ENCODE measurements at regions not wholly inside any gene's neighbourhood (a gene's known extent, or its start where the extent isn't known, plus 50 kb on each side); places are given as distances from the start of the nearest gene placed in this dataset.

GRCh38 chr2:234147335-234147861, 96.9 kb downstream of the SPP2 start:
- Mint-ChIP-seq H3K27ac (peak overlapping the region; percentile 61 to 77), H3K9me3 (no peaks in the 10 kb centered on the region), H3K36me3 (no peaks in the 10 kb centered on the region), H3K4me1 (peaks cover 41 to 53% (median 45%) of the 10 kb centered on the region in 3 donors), H3K27me3 (no peaks in the 10 kb centered on the region), H3K4me3 (peak overlapping the region; percentile 32 to 73 (median 48))
- Histone ChIP-seq H3K27ac (ENCODE audit: low read length) (no peak overlapping the region), H3K4me1 (ENCODE audit: control insufficient read depth in 1 of 2, extremely low read depth in 1 of 2, insufficient read depth in 2 of 2, low read length in 2 of 2) (peaks cover 23 to 41% of the 10 kb centered on the region in 2 experiments), H3K4me3 (ENCODE audit: control insufficient read depth in 1 of 2, extremely low read depth in 1 of 2, low read length in 1 of 2) (peak overlapping the region in 1 of 2 donors; percentile 17), H3K36me3 (ENCODE audit: control insufficient read depth in 2 of 2, extremely low read depth in 1 of 2, insufficient read depth in 1 of 2, low read length in 1 of 2) (no peaks in the 10 kb centered on the region), H3K27me3 (replicated peaks in 1 of 2; ENCODE audit: control insufficient read depth in 2 of 2, extremely low read depth in 1 of 2, insufficient read depth in 2 of 2, low read length in 1 of 2) (no peaks in the 10 kb centered on the region), H3K9me3 (no peaks in the 10 kb centered on the region)
- POLR2A ChIA-PET = interaction anchor here in 1 of 2 donors (1.0 kb wide), 1 partner anchor 187 kb away, joined by 3 read pairs; no protein-coding TSS in a partner anchor
- WGBS (ENCODE audit: insufficient coverage) = no CpG with 5 or more reads among the region's 3 CpGs
- peak; percentile 83 to 97 (median 88) for ATAC-seq (replicated peaks in 1 of 4)
- DNase-seq = peak in 6 of 35 experiments; percentile 10 to 76 (median 22)
- CTCF ChIA-PET = interaction anchor here in 1 of 2 donors (1.1 kb wide), 1 partner anchor 9 kb away, joined by 3 read pairs; no protein-coding TSS in a partner anchor

GRCh38 chr2:234146087-234146826, 95.8 kb downstream of the SPP2 start:
- H3K27ac ChIP-seq (ENCODE audit: low read length) = no peak overlapping the region
- no peak for ATAC-seq (replicated peaks in 1 of 4)
- Mint-ChIP-seq H3K4me3 (peak overlapping the region; percentile 6 to 73 (median 39)), H3K36me3 (no peaks in the 10 kb centered on the region), H3K27ac (peak overlapping the region; percentile 59 to 80), H3K27me3 (no peaks in the 10 kb centered on the region), H3K4me1 (peaks cover 41 to 55% (median 47%) of the 10 kb centered on the region in 3 donors), H3K9me3 (no peaks in the 10 kb centered on the region)
- WGBS (ENCODE audit: insufficient coverage) = 0% methylated on average over 1 of the region's 8 CpGs
- CTCF ChIA-PET = interaction anchor here (0.7 to 1.1 kb wide), 3 partner anchors 10 to 355 kb away, joined by 3 to 6 read pairs (median 3); no protein-coding TSS in a partner anchor
- no peak for DNase-seq
- H3K36me3 ChIP-seq (ENCODE audit: control insufficient read depth in 2 of 2, extremely low read depth in 1 of 2, insufficient read depth in 1 of 2, low read length in 1 of 2) = no peaks in the 10 kb centered on the region
- POLR2A ChIA-PET = interaction anchor here in 1 of 2 donors (1.0 kb wide), 1 partner anchor 188 kb away, joined by 3 read pairs; no protein-coding TSS in a partner anchor
- H3K4me3 ChIP-seq (ENCODE audit: control insufficient read depth in 1 of 2, extremely low read depth in 1 of 2, low read length in 1 of 2) = no peak overlapping the region
- peaks cover 23 to 41% of the 10 kb centered on the region in 2 experiments for H3K4me1 ChIP-seq (ENCODE audit: control insufficient read depth in 1 of 2, extremely low read depth in 1 of 2, insufficient read depth in 2 of 2, low read length in 2 of 2)
- no peaks in the 10 kb centered on the region for H3K27me3 ChIP-seq (replicated peaks in 1 of 2; ENCODE audit: control insufficient read depth in 2 of 2, extremely low read depth in 1 of 2, insufficient read depth in 2 of 2, low read length in 1 of 2)
- H3K9me3 ChIP-seq = no peaks in the 10 kb centered on the region

GRCh38 chr2:234145511-234145910, 95.0 kb downstream of the SPP2 start:
- ChIA-PET POLR2A (no interaction called here), CTCF (interaction anchor here (0.6 to 0.7 kb wide), 2 partner anchors 255 to 356 kb away, joined by 3 read pairs; no protein-coding TSS in a partner anchor)
- no peak overlapping the region for H3K4me3 ChIP-seq (ENCODE audit: control insufficient read depth in 1 of 2, extremely low read depth in 1 of 2, low read length in 1 of 2)
- no peaks in the 10 kb centered on the region for H3K36me3 ChIP-seq (ENCODE audit: control insufficient read depth in 2 of 2, extremely low read depth in 1 of 2, insufficient read depth in 1 of 2, low read length in 1 of 2)
- Mint-ChIP-seq H3K27ac (peak overlapping the region; percentile 47 to 50), H3K36me3 (no peaks in the 10 kb centered on the region), H3K27me3 (no peaks in the 10 kb centered on the region), H3K9me3 (no peaks in the 10 kb centered on the region), H3K4me3 (no peak overlapping the region), H3K4me1 (peaks cover 44 to 56% (median 45%) of the 10 kb centered on the region in 3 donors)
- no peak overlapping the region for H3K27ac ChIP-seq (ENCODE audit: low read length)
- ATAC-seq (replicated peaks in 1 of 4) = no peak
- WGBS (ENCODE audit: insufficient coverage) = no CpG with 5 or more reads among the region's 2 CpGs
- DNase-seq = no peak
- peaks cover 23 to 41% of the 10 kb centered on the region in 2 experiments for H3K4me1 ChIP-seq (ENCODE audit: control insufficient read depth in 1 of 2, extremely low read depth in 1 of 2, insufficient read depth in 2 of 2, low read length in 2 of 2)
- no peaks in the 10 kb centered on the region for H3K9me3 ChIP-seq
- H3K27me3 ChIP-seq (replicated peaks in 1 of 2; ENCODE audit: control insufficient read depth in 2 of 2, extremely low read depth in 1 of 2, insufficient read depth in 2 of 2, low read length in 1 of 2) = no peaks in the 10 kb centered on the region

GRCh38 chr2:234145057-234145456, 94.6 kb downstream of the SPP2 start:
- Mint-ChIP-seq H3K36me3 (no peaks in the 10 kb centered on the region), H3K4me3 (no peak overlapping the region), H3K9me3 (no peaks in the 10 kb centered on the region), H3K4me1 (peaks cover 40 to 53% (median 44%) of the 10 kb centered on the region in 3 donors), H3K27ac (no peak overlapping the region), H3K27me3 (no peaks in the 10 kb centered on the region)
- H3K27ac ChIP-seq (ENCODE audit: low read length) = no peak overlapping the region
- H3K36me3 ChIP-seq (ENCODE audit: control insufficient read depth in 2 of 2, extremely low read depth in 1 of 2, insufficient read depth in 1 of 2, low read length in 1 of 2) = no peaks in the 10 kb centered on the region
- no peaks in the 10 kb centered on the region for H3K9me3 ChIP-seq
- ChIA-PET POLR2A (no interaction called here), CTCF (interaction anchor here (0.6 to 0.7 kb wide), 2 partner anchors 254 to 356 kb away, joined by 3 read pairs; no protein-coding TSS in a partner anchor)
- no peak overlapping the region for H3K4me3 ChIP-seq (ENCODE audit: control insufficient read depth in 1 of 2, extremely low read depth in 1 of 2, low read length in 1 of 2)
- ATAC-seq (replicated peaks in 1 of 4) = no peak
- no peak for DNase-seq
- no peaks in the 10 kb centered on the region for H3K27me3 ChIP-seq (replicated peaks in 1 of 2; ENCODE audit: control insufficient read depth in 2 of 2, extremely low read depth in 1 of 2, insufficient read depth in 2 of 2, low read length in 1 of 2)
- peaks cover 23 to 36% of the 10 kb centered on the region in 2 experiments for H3K4me1 ChIP-seq (ENCODE audit: control insufficient read depth in 1 of 2, extremely low read depth in 1 of 2, insufficient read depth in 2 of 2, low read length in 2 of 2)

- POLR2A ChIA-PET = no interaction called here
- Histone ChIP-seq H3K27ac (ENCODE audit: low read length) (no peak overlapping the region), H3K4me1 (ENCODE audit: control insufficient read depth in 1 of 2, extremely low read depth in 1 of 2, insufficient read depth in 2 of 2, low read length in 2 of 2) (peaks cover 23 to 27% of the 10 kb centered on the region in 2 experiments), H3K36me3 (ENCODE audit: control insufficient read depth in 2 of 2, extremely low read depth in 1 of 2, insufficient read depth in 1 of 2, low read length in 1 of 2) (no peaks in the 10 kb centered on the region), H3K4me3 (ENCODE audit: control insufficient read depth in 1 of 2, extremely low read depth in 1 of 2, low read length in 1 of 2) (no peak overlapping the region), H3K9me3 (no peaks in the 10 kb centered on the region), H3K27me3 (replicated peaks in 1 of 2; ENCODE audit: control insufficient read depth in 2 of 2, extremely low read depth in 1 of 2, insufficient read depth in 2 of 2, low read length in 1 of 2) (no peaks in the 10 kb centered on the region)
- Mint-ChIP-seq H3K4me1 (peaks cover 29 to 41% (median 35%) of the 10 kb centered on the region in 3 donors), H3K4me3 (no peak overlapping the region), H3K27ac (no peak overlapping the region), H3K27me3 (no peaks in the 10 kb centered on the region), H3K9me3 (no peaks in the 10 kb centered on the region), H3K36me3 (no peaks in the 10 kb centered on the region)
- 67% methylated on average over 1 of the region's 3 CpGs for WGBS (ENCODE audit: insufficient coverage)
- no peak for DNase-seq
- no peak for ATAC-seq (replicated peaks in 1 of 4)
- CTCF ChIA-PET = no interaction called here
Observed at GRCh38 chr2:234143896-234144295, 93.4 kb downstream of the SPP2 start.

GRCh38 chr2:234142530-234142929, 92.0 kb downstream of the SPP2 start:
- no peaks in the 10 kb centered on the region for H3K9me3 Mint-ChIP-seq
- ChIA-PET POLR2A (no interaction called here), CTCF (interaction anchor here (0.6 to 1.0 kb wide), 2 partner anchors 12 to 13 kb away, joined by 3 read pairs; no protein-coding TSS in a partner anchor)
- no peaks in the 10 kb centered on the region for H3K36me3 ChIP-seq (ENCODE audit: control insufficient read depth in 2 of 2, extremely low read depth in 1 of 2, insufficient read depth in 1 of 2, low read length in 1 of 2)
- DNase-seq = no peak
- no peak overlapping the region for H3K27ac ChIP-seq (ENCODE audit: low read length)
- H3K9me3 ChIP-seq = no peaks in the 10 kb centered on the region
- H3K4me3 ChIP-seq (ENCODE audit: control insufficient read depth in 1 of 2, extremely low read depth in 1 of 2, low read length in 1 of 2) = no peak overlapping the region
- H3K4me1 Mint-ChIP-seq = peaks cover 20 to 35% (median 33%) of the 10 kb centered on the region in 3 donors
- ATAC-seq (replicated peaks in 1 of 4) = no peak
- WGBS (ENCODE audit: insufficient coverage) = no CpG with 5 or more reads among the region's 3 CpGs
- H3K4me1 ChIP-seq (ENCODE audit: control insufficient read depth in 1 of 2, extremely low read depth in 1 of 2, insufficient read depth in 2 of 2, low read length in 2 of 2) = peaks cover 10 to 19% of the 10 kb centered on the region in 2 experiments
- H3K27me3 Mint-ChIP-seq = no peaks in the 10 kb centered on the region
- no peak overlapping the region for H3K27ac Mint-ChIP-seq
- H3K4me3 Mint-ChIP-seq = no peak overlapping the region
- no peaks in the 10 kb centered on the region for H3K27me3 ChIP-seq (replicated peaks in 1 of 2; ENCODE audit: control insufficient read depth in 2 of 2, extremely low read depth in 1 of 2, insufficient read depth in 2 of 2, low read length in 1 of 2)
- H3K36me3 Mint-ChIP-seq = no peaks in the 10 kb centered on the region
